ENCODE measurements at regions not wholly inside any gene's neighbourhood (a gene's known extent, or its start where the extent isn't known, plus 50 kb on each side); places are given as distances from the start of the nearest gene placed in this dataset.

- TF ChIP-seq CTCF (IDR thresholded peaks at IDR 0.05): no peak
- no peak for TF ChIP-seq POLR2A (IDR thresholded peaks at IDR 0.05)
- TF ChIP-seq EP300 (IDR thresholded peaks at IDR 0.05; ENCODE audit: low read depth): no peak
- TF ChIP-seq POLR2AphosphoS5 (IDR thresholded peaks at IDR 0.05): no peak
Measured at GRCh38 chr6:110538416-110539160, 62.2 kb upstream of the SLC22A16 start.

Data from transverse colon (tissue), 4 donors.